Esophagus muscularis mucosa (tissue), 4 donors: ENCODE measurements at regions not wholly inside any gene's neighbourhood (a gene's known extent, or its start where the extent isn't known, plus 50 kb on each side); places are given as distances from the start of the nearest gene placed in this dataset.
"Not testable (repeated sequence)": the region's sequence is repeated elsewhere in the genome, so short reads cannot be mapped to it uniquely, and the experiment has no call there.

Source experiments
- DNase-seq: peaks from one replicate; pipeline ENCODE4 v3.0.0-alpha.2; 2017; ENCODE audit errors: extremely low spot score
- H3K27ac ChIP-seq, 4 donors: fragments of 200-600 bp; sonication (generic); replicated peaks in 1 of 4; 1 replicate in 3 of 4; 2 replicates in 1 of 4; pipeline ENCODE4 v1.5.1; 2016 to 2019; ENCODE audit warnings: mild to moderate bottlenecking in 1 of 4
- H3K27me3 ChIP-seq, 4 donors: fragments of 200-600 bp; sonication (generic); one replicate each; pipeline versions ENCODE4 v1.5.1 to v1.6.0; 2016 to 2019
- H3K36me3 ChIP-seq, 4 donors: fragments of 200-600 bp; sonication (generic); one replicate each; pipeline ENCODE4 v1.5.1; 2016 to 2019
- H3K4me1 ChIP-seq, 4 donors: fragments of 200-600 bp; sonication (generic); one replicate each; pipeline ENCODE4 v1.5.1; 2016 to 2019
- H3K4me3 ChIP-seq, 4 donors: fragments of 200-600 bp; sonication (generic); 1 replicate in 2 of 4; 2 replicates in 2 of 4; pipeline ENCODE4 v1.5.1; 2016 to 2019; ENCODE audit warnings: mild to moderate bottlenecking in 4 of 4, moderate library complexity in 1 of 4
- H3K9me3 ChIP-seq, 4 donors: fragments of 200-600 bp; sonication (generic); 1 replicate in 3 of 4; 2 replicates in 1 of 4; pipeline ENCODE4 v1.5.1; 2016 to 2019
- CTCF ChIP-seq, 3 experiments: fragments of 200-600 bp in 2 of 3; fragments of 450-650 bp in 1 of 3; sonication (generic) in 2 of 3; IDR thresholded peaks; one replicate each; pipeline ENCODE4 v1.5.1; 2017 to 2019; ENCODE audit warnings: antibody characterized with exemption in 3 of 3, mild to moderate bottlenecking in 2 of 3, moderate library complexity in 1 of 3
- EP300 ChIP-seq: sonication (generic); formaldehyde crosslinking; IDR thresholded peaks from one replicate; pipeline ENCODE4 v1.6.1; 2017; ENCODE audit warnings: antibody characterized with exemption
- POLR2A ChIP-seq: fragments of 450-650 bp; IDR thresholded peaks from one replicate; pipeline ENCODE4 v1.6.1; 2017; ENCODE audit warnings: antibody characterized with exemption, moderate library complexity, mild to moderate bottlenecking, low read depth
- POLR2AphosphoS5 ChIP-seq, 2 donors: sonication (generic); formaldehyde crosslinking; IDR thresholded peaks; one replicate each; pipeline ENCODE4 v1.6.1; 2017; ENCODE audit warnings: antibody characterized with exemption in 2 of 2
- WGBS: methylation state at CpG from one replicate; pipeline ENCODE4 v1.1.5; 2018; 5-methylcytosine and 5-hydroxymethylcytosine counted together
- intact Hi-C: fragments of 100-400 bp; cut with DNase I; formaldehyde crosslinking; loops from one replicate; pipeline ENCODE4 v1.15.1; 2023

DNA sequence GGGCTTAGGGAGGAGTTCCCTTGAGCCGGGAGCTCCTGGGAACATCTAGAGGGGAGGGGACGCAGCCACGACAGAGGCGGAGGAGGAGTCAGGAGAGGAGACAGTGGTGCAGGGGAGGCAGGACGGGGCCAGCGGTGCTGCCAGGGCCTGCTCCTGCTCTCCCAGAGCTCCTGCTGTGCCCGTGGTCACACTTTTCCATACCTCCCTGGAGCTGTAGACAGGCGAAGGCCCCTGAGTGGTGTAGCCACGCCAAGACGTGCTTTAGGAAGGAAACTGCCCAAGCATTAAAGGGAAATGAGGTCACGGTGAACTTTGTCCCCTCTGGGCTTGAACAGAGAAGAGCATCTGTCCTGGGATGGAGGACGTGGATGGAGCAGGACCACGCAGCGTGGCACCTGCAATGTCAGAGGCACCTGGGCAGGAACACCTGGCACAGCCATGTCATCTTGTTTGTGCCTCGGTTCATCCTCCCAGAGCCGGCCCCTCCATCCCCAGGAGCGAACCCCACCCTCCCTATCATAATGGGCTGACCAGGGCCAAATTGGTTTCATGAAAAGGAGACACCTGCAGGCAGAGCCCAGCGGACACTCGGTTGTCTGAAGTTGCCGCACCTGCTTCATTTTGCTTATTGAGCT lies 239.5 kb upstream of the SFSWAP start:
- DNase-seq, result no peak
- no peaks in the 10 kb centered on the region for H3K4me1 ChIP-seq
- no peak overlapping the region for H3K27ac ChIP-seq
- peaks cover 0 to 52% (median 0%) of the 10 kb centered on the region in 4 donors for H3K27me3 ChIP-seq
- H3K36me3 ChIP-seq, result no peaks in the 10 kb centered on the region
- TF ChIP-seq EP300 (no peak), POLR2A (no peak), CTCF (IDR thresholded peaks at IDR 0.05) (no peak), POLR2AphosphoS5 (IDR thresholded peaks at IDR 0.05) (no peak)
- WGBS, result 63% methylated on average over 17 of the region's 20 CpGs
- no peak overlapping the region for H3K4me3 ChIP-seq
- intact Hi-C loops, result no loop called here
- peaks cover 0 to 10% (median 4%) of the 10 kb centered on the region in 4 donors for H3K9me3 ChIP-seq

GRCh38 chr12:131471946-131472732 lies 238.8 kb upstream of the SFSWAP start:
- no peaks in the 10 kb centered on the region for H3K4me1 ChIP-seq
- H3K9me3 ChIP-seq, result peaks cover 0 to 2% (median under 1%) of the 10 kb centered on the region in 4 donors
- intact Hi-C loops, result no loop called here
- no peak overlapping the region for H3K4me3 ChIP-seq
- WGBS, result 82% methylated on average over 14 of the region's 21 CpGs
- TF ChIP-seq POLR2AphosphoS5 (IDR thresholded peaks at IDR 0.05), result no peak
- TF ChIP-seq CTCF (IDR thresholded peaks at IDR 0.05), result no peak
- no peak for TF ChIP-seq POLR2A
- TF ChIP-seq EP300, result no peak
- peaks cover 0 to 44% (median 0%) of the 10 kb centered on the region in 4 donors for H3K27me3 ChIP-seq
- no peak overlapping the region for H3K27ac ChIP-seq
- no peak for DNase-seq
- no peaks in the 10 kb centered on the region for H3K36me3 ChIP-seq

- intact Hi-C loops, result no loop called here
- Histone ChIP-seq H3K9me3 (no peaks in the 10 kb centered on the region), H3K4me1 (no peaks in the 10 kb centered on the region), H3K4me3 (no peak overlapping the region), H3K27ac (no peak overlapping the region), H3K27me3 (peaks cover 0 to 35% (median 0%) of the 10 kb centered on the region in 4 donors), H3K36me3 (no peaks in the 10 kb centered on the region)
- WGBS, result 80% methylated on average over 3 of the region's 15 CpGs
- DNase-seq, result no peak
- no peak for TF ChIP-seq CTCF (IDR thresholded peaks at IDR 0.05)
These were observed 237.6 kb upstream of the SFSWAP start for GRCh38 chr12:131473261-131473660.

DNA sequence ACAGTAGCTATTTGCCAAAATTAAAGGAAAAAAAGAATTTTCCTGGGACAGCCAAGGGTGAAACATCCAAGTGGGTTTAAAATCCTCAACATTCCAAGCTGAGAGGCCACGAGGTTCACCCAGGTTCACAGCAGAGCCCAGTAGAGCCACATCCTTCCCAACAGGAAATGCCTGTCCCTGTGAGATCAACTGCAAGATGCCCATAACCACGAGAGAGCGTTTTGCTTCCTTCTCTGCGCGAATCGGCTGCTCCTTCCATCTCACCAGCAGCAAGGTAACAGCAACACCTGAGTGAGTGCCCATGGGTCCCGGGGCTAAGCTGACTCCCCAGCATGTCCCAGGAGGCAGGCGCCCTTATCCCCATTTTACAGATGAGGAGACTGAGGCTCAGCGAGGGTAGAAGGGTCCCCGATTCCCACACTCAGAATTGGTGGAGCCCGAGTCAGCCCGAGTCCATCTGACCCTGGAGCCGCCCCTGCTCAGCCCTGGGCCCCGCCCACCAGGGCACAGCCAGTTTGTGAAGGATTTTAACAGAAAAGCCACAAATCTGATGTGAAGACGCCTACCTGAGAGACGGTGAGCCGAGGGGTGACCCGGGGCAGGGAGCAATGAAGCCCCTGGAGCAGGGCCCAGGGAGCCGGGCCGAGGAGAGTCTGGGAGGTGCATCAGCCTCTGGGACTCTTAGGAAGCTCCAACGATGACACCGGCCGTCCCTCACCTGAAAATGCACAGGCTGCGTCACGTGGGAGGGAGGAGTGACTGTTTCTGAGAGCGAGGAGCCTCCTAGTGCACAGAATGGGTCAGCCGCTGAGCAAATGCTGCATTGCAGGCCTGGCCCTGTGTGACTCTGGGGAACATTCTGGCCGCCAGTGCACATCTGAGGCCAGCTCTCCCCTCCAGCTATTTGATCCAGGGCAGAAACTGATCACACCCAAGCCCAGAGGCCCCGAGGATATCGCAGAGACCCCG lies 236.9 kb upstream of the SFSWAP start:
- Histone ChIP-seq H3K4me1 (no peaks in the 10 kb centered on the region), H3K4me3 (no peak overlapping the region), H3K36me3 (no peaks in the 10 kb centered on the region), H3K27me3 (peaks cover 0 to 32% (median 0%) of the 10 kb centered on the region in 4 donors), H3K27ac (no peak overlapping the region), H3K9me3 (no peaks in the 10 kb centered on the region)
- TF ChIP-seq POLR2A, result no peak
- no peak for TF ChIP-seq EP300
- no peak for TF ChIP-seq POLR2AphosphoS5 (IDR thresholded peaks at IDR 0.05)
- intact Hi-C loops, result no loop called here
- 72% methylated on average over 30 of the region's 31 CpGs for WGBS
- no peak for DNase-seq

GRCh38 chr12:131475012-131475411 lies 235.9 kb upstream of the SFSWAP start:
- intact Hi-C loops, H3K4me1 ChIP-seq, H3K27ac ChIP-seq, DNase-seq, H3K9me3 ChIP-seq, H3K4me3 ChIP-seq, H3K36me3 ChIP-seq: not testable (repeated sequence)
- H3K27me3 ChIP-seq, result peaks cover 0 to 32% (median 0%) of the 10 kb centered on the region in 4 donors
- no CpG with 5 or more reads among the region's 19 CpGs for WGBS
